ENCODE measurements at regions not wholly inside any gene's neighbourhood (a gene's known extent, or its start where the extent isn't known, plus 50 kb on each side); places are given as distances from the start of the nearest gene placed in this dataset.

DNA sequence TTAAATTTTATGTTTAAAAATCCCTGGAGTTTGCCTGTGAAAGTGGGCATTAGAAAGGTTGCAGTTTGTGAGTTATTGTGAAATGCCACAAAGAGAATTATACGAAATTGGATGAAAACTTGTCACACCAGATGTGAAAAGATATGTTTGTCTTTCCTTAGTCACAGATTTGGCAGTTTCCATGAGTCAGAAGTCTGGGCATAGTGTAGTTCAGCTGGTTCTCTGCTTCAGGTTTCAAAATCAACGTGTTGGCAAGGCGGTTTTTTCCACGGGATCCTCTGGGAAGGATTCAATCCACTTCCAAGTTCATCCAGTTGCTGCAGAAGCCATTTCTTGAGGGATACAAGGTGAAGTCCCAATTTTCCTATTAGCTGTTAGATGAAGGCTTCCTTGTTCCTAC lies 658.0 kb upstream of the CDH2 start:
- no peak overlapping the region for H3K4me3 ChIP-seq (ENCODE audit: low read depth, low read length)
- DNase-seq (ENCODE audit: low read depth) = no peak
- TF ChIP-seq, protein P1, sequence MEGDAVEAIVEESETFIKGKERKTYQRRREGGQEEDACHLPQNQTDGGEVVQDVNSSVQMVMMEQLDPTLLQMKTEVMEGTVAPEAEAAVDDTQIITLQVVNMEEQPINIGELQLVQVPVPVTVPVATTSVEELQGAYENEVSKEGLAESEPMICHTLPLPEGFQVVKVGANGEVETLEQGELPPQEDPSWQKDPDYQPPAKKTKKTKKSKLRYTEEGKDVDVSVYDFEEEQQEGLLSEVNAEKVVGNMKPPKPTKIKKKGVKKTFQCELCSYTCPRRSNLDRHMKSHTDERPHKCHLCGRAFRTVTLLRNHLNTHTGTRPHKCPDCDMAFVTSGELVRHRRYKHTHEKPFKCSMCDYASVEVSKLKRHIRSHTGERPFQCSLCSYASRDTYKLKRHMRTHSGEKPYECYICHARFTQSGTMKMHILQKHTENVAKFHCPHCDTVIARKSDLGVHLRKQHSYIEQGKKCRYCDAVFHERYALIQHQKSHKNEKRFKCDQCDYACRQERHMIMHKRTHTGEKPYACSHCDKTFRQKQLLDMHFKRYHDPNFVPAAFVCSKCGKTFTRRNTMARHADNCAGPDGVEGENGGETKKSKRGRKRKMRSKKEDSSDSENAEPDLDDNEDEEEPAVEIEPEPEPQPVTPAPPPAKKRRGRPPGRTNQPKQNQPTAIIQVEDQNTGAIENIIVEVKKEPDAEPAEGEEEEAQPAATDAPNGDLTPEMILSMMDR (IDR thresholded peaks at IDR 0.05; ENCODE audit: insufficient read depth, low read depth, low read length, missing control alignments) = no peak

DNA sequence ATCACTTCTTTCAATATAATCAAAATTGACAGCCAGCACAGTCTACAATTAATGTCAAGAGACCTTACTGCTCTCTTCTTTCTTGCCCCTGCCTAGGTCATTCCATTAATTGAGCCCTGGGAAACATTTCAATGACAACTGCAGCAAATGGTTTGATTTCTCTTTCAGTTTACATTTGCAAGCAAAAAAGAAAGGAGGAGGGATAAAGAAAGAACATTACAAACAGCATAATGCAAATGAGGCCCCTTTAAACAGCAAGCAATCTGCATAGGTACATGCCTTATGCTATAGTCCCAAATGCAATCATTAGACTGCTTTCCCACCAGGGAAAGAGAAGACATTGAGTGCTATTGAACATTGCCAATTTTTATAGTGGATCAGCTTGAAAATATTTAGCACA lies 655.0 kb upstream of the CDH2 start:
- TF ChIP-seq, protein P1 (IDR thresholded peaks at IDR 0.05; ENCODE audit: insufficient read depth, low read depth, low read length, missing control alignments) = no peak
- DNase-seq (ENCODE audit: low read depth) = no peak
- H3K4me3 ChIP-seq (ENCODE audit: low read depth, low read length) = no peak overlapping the region

DNA sequence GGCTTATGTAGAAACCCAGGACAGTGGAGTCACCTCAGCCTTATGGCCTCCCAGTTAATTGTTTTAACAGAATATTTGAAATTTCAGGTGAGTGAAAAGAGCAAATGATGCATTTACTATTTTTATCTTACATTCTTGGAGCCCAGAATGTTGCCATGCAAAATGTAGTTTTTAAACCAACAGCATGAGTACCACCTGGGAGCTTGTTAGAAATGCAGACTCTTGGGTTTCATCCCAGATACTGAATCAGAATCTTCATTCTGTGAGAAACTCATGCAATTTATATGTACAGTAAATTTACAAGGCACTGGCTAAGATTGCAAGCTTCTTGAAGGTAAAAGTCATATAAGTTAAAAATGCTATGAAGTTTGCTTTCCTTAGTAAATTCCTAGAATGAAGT lies 654.5 kb upstream of the CDH2 start:
- TF ChIP-seq, protein P1 (IDR thresholded peaks at IDR 0.05; ENCODE audit: insufficient read depth, low read depth, low read length, missing control alignments) = no peak
- H3K4me3 ChIP-seq (ENCODE audit: low read depth, low read length) = no peak overlapping the region
- DNase-seq (ENCODE audit: low read depth) = no peak

DNA sequence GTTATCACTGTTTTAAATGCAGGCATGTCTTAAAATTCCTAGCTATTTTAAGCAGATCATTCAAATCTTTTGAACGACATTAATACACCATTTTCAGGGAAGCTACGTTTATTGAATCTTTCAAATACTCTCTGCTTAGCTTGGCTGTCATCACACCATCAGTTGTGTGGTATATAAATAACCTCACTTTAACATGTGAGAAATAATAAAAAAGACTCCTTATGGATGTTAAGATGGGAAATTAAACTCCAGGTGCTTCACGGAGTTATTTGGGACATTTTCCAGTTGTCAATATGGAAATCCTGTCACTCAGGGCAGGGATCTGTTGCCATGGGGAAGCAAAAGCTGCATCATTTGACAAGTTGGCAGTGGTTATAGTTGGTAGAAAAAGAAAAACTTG lies 649.2 kb upstream of the CDH2 start:
- TF ChIP-seq, protein P1 (IDR thresholded peaks at IDR 0.05; ENCODE audit: insufficient read depth, low read depth, low read length, missing control alignments) = no peak
- DNase-seq (ENCODE audit: low read depth) = no peak

DNA sequence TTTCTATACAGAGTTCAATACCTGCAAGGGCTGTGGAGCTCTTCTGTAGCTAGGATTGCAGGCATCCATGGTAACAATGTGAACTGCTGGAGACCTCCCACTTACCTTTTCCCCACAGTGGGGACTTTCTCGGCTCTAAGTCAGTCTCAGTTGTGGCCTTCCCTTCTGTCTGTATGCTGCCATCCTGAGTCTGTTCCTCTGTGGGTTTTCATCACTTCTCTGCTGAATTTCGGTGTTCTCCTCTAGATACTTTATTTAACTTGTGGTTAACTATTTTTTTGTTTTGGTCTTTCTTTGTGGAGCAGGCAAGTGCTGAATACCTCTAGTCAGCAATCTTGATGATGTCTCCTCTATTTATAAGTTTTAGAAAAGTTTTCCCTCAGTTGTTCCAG lies 647.2 kb upstream of the CDH2 start:
- H3K4me3 ChIP-seq (ENCODE audit: low read depth, low read length) = no peak overlapping the region
- TF ChIP-seq, protein P1 (IDR thresholded peaks at IDR 0.05; ENCODE audit: insufficient read depth, low read depth, low read length, missing control alignments) = no peak
- no peak for DNase-seq (ENCODE audit: low read depth)

More for the DNA sequence above, 649.2 kb upstream of the CDH2 start:
- H3K4me3 ChIP-seq (ENCODE audit: low read depth, low read length) = no peak overlapping the region

DNA sequence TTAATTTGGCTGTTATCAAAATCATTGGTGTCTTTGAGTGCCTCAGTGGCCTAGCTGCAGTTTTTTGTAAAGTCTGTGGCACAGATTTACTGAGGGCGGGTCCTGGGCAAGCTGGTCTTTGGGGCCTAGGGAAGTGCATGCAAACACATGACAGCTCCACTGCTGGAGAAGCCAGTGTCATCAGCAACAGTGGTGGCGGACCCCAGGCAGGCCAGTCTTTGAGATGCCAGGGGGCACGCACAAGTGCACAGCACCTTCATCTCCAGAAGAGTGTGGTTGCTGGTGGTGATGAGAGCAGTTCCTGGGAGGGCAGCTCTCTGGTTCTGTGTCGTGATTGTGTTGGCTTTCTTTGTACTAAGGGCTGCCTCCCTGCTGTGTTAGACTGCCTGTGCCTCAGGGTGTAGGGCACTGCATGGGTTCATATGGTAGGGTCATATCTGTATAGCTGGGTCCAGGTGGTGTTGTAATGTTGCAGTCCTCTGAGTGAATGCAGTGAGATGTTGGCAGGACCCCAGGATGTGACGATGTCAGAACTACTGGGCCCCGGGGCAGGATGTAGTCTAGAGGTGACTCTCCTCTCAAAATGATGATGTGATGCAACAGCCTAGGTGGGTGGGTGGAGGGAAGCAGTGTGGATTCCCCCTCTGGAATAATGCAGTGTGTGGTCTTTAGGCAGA lies 646.7 kb upstream of the CDH2 start:
- no peak overlapping the region for H3K4me3 ChIP-seq (ENCODE audit: low read depth, low read length)
- TF ChIP-seq, protein P1 (IDR thresholded peaks at IDR 0.05; ENCODE audit: insufficient read depth, low read depth, low read length, missing control alignments) = no peak
- DNase-seq (ENCODE audit: low read depth) = no peak

DNA sequence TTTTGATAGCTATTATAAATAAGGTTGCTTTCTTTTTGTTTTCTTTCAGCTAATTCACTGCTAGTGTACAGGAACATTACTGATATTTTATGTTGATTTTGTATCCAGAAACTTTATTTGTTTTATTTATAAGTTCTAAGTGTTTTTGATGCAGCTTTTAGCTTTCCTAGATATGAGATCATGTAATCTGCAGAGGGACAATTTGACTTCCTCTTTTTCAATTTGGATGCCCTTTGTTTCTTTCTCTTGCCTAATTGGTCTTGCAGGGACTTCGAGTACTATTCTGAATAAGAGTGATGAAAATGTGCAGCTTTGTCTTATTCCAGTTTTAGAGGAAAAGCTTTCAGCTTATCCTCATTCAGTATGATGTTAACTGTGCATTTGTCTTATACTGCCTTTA lies 643.4 kb upstream of the CDH2 start:
- no peak for DNase-seq (ENCODE audit: low read depth)
- H3K4me3 ChIP-seq (ENCODE audit: low read depth, low read length) = no peak overlapping the region
- TF ChIP-seq, protein P1 (IDR thresholded peaks at IDR 0.05; ENCODE audit: insufficient read depth, low read depth, low read length, missing control alignments) = no peak

All from GM12865 (cell line).